Kidney epithelial cell (primary cell): ENCODE measurements at regions not wholly inside any gene's neighbourhood (a gene's known extent, or its start where the extent isn't known, plus 50 kb on each side); places are given as distances from the start of the nearest gene placed in this dataset.

Source experiments
- DNase-seq: peaks from one replicate; pipeline ENCODE4 v3.0.0-alpha.2; 2010; ENCODE audit warnings: low read depth
- H3K27me3 ChIP-seq: 2 replicates; pipeline ENCODE4 v1.6.0; 2011; ENCODE audit warnings: low read length; ENCODE audit not compliant: control insufficient read depth, insufficient read depth
- H3K36me3 ChIP-seq: 2 replicates; pipeline ENCODE4 v1.5.1; 2011; ENCODE audit warnings: low read length; ENCODE audit not compliant: control insufficient read depth, insufficient read depth
- H3K4me3 ChIP-seq: 2 replicates; pipeline ENCODE4 v1.5.1; 2011; ENCODE audit warnings: low read depth, mild to moderate bottlenecking, control low read depth, low read length
- CTCF ChIP-seq: IDR thresholded peaks from 2 replicates; pipeline ENCODE4 v1.5.1; 2011; ENCODE audit warnings: mild to moderate bottlenecking, moderate library complexity, low read length, control low read depth, inconsistent platforms; ENCODE audit not compliant: insufficient read depth, poor library complexity, severe bottlenecking

- no peaks in the 10 kb centered on the region for H3K27me3 ChIP-seq
- no peak overlapping the region for H3K4me3 ChIP-seq
- TF ChIP-seq CTCF, result no peak
- no peak for DNase-seq
- H3K36me3 ChIP-seq, result no peaks in the 10 kb centered on the region
Observed at GRCh38 chr7:26553128-26553527, 261.5 kb downstream of the SNX10 start.

- no peak overlapping the region for H3K4me3 ChIP-seq
- TF ChIP-seq CTCF, result no peak
- H3K27me3 ChIP-seq, result no peaks in the 10 kb centered on the region
- DNase-seq, result no peak
- H3K36me3 ChIP-seq, result no peaks in the 10 kb centered on the region
Observed at GRCh38 chr7:26553582-26553981, 261.9 kb downstream of the SNX10 start.

GRCh38 chr7:26554952-26555351 lies 263.3 kb downstream of the SNX10 start:
- Histone ChIP-seq H3K36me3 (no peaks in the 10 kb centered on the region), H3K4me3 (no peak overlapping the region), H3K27me3 (no peaks in the 10 kb centered on the region)
- DNase-seq, result no peak
- TF ChIP-seq CTCF, result no peak

GRCh38 chr7:26556061-26556881 lies 264.6 kb downstream of the SNX10 start:
- no peak for DNase-seq
- TF ChIP-seq CTCF, result no peak
- Histone ChIP-seq H3K27me3 (no peaks in the 10 kb centered on the region), H3K4me3 (no peak overlapping the region), H3K36me3 (no peaks in the 10 kb centered on the region)

- Histone ChIP-seq H3K4me3 (no peak overlapping the region), H3K36me3 (no peaks in the 10 kb centered on the region), H3K27me3 (no peaks in the 10 kb centered on the region)
- TF ChIP-seq CTCF, result no peak
- DNase-seq, result no peak
Observed at GRCh38 chr7:26560526-26561256, 269.0 kb downstream of the SNX10 start.
